Bronchial epithelial cell (primary cell): ENCODE measurements at regions not wholly inside any gene's neighbourhood (a gene's known extent, or its start where the extent isn't known, plus 50 kb on each side); places are given as distances from the start of the nearest gene placed in this dataset.
A peak's percentile ranks its signal among the peaks of the same experiment; 100 is the strongest.

Experiments
- DNase-seq: peaks from one replicate; pipeline ENCODE4 v3.0.0-alpha.2; 2010; ENCODE audit warnings: low read depth
- FAIRE-seq: peaks from 2 replicates; lab custom pipeline; 2011; peaks lifted over from hg19 to GRCh38; lab: Jason Lieb, UNC
- H3K27me3 ChIP-seq: 2 replicates; pipeline ENCODE4 v1.5.1; 2011; ENCODE audit warnings: low read length; ENCODE audit not compliant: control insufficient read depth, insufficient read depth
- H3K36me3 ChIP-seq: 2 replicates; pipeline ENCODE4 v1.5.1; 2011; ENCODE audit warnings: low read length; ENCODE audit not compliant: control insufficient read depth, insufficient read depth
- H3K4me3 ChIP-seq: 2 replicates; pipeline ENCODE4 v1.5.1; 2011; ENCODE audit warnings: mild to moderate bottlenecking, low read depth, low read length, control low read depth
- TF ChIP-seq, protein P1 (sequence below): IDR thresholded peaks from 2 replicates; pipeline ENCODE4 v1.5.1; 2011; ENCODE audit warnings: mild to moderate bottlenecking, moderate library complexity, low read length, control low read depth, inconsistent platforms; ENCODE audit not compliant: insufficient read depth, severe bottlenecking

DNA sequence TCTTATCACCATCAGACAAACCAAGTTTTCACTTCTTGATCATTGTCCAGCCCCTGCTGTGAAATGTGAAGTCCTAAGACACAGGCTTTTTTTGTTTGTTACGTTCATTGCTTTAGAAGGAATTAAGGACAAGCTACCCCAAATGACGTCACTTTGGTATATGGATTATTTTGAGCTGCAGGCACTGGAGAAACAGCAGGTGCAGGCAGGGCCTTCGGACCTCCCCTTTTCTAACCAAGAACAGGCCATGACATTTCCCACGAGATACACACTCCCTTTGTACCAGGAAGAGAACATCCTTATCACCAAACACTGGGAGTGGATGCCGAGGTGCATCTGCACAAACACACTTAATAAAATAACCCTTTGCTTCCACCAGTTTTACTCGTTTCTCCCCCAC lies 418.0 kb upstream of the SULF2 start:
- DNase-seq (no peak), FAIRE-seq (no peak)
- Histone ChIP-seq H3K36me3 (no peaks in the 10 kb centered on the region), H3K4me3 (no peak overlapping the region), H3K27me3 (no peaks in the 10 kb centered on the region)
- TF ChIP-seq, protein P1, sequence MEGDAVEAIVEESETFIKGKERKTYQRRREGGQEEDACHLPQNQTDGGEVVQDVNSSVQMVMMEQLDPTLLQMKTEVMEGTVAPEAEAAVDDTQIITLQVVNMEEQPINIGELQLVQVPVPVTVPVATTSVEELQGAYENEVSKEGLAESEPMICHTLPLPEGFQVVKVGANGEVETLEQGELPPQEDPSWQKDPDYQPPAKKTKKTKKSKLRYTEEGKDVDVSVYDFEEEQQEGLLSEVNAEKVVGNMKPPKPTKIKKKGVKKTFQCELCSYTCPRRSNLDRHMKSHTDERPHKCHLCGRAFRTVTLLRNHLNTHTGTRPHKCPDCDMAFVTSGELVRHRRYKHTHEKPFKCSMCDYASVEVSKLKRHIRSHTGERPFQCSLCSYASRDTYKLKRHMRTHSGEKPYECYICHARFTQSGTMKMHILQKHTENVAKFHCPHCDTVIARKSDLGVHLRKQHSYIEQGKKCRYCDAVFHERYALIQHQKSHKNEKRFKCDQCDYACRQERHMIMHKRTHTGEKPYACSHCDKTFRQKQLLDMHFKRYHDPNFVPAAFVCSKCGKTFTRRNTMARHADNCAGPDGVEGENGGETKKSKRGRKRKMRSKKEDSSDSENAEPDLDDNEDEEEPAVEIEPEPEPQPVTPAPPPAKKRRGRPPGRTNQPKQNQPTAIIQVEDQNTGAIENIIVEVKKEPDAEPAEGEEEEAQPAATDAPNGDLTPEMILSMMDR: no peak

- TF ChIP-seq, protein P1: no peak
- DNase-seq (no peak), FAIRE-seq (no peak)
- no peaks in the 10 kb centered on the region for H3K36me3 ChIP-seq
- H3K4me3 ChIP-seq: no peak overlapping the region
- no peaks in the 10 kb centered on the region for H3K27me3 ChIP-seq
These were observed 417.2 kb upstream of the SULF2 start for GRCh38 chr20:48202334-48203113.

- Histone ChIP-seq H3K4me3 (no peak overlapping the region), H3K27me3 (no peaks in the 10 kb centered on the region), H3K36me3 (no peaks in the 10 kb centered on the region)
- DNase-seq (no peak), FAIRE-seq (no peak)
- TF ChIP-seq, protein P1: no peak
These were observed 416.6 kb upstream of the SULF2 start for GRCh38 chr20:48201885-48202284.

DNA sequence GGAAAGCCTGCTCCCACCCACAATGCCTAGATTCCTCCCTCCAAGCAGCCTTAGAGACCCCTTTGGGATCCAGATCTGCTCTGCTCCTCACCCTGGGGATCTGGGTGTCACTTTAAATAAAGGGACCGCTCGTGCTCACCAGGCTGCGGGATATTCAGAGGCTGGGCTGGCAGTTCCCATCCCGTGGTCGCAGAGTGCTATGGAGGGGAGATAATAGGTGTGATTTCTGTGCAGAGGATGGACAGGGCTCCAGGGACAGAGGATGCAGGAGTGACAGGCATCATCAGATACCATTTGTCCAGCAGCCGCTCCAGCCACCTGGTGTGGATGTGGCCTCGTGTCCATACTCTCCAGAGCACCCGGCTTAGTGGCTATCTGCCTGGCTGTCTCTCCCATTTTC lies 415.9 kb upstream of the SULF2 start:
- TF ChIP-seq, protein P1: no peak

GRCh38 chr20:48198929-48199451 lies 413.7 kb upstream of the SULF2 start:
- no peak for DNase-seq
- no peak overlapping the region for H3K4me3 ChIP-seq
- no peaks in the 10 kb centered on the region for H3K27me3 ChIP-seq
- TF ChIP-seq, protein P1: no peak
- no peaks in the 10 kb centered on the region for H3K36me3 ChIP-seq
- FAIRE-seq: peak; percentile 23

More for the DNA sequence above, 415.9 kb upstream of the SULF2 start:
- FAIRE-seq (no peak), DNase-seq (no peak)
- Histone ChIP-seq H3K36me3 (no peaks in the 10 kb centered on the region), H3K4me3 (no peak overlapping the region), H3K27me3 (no peaks in the 10 kb centered on the region)
